ENCODE measurements at regions not wholly inside any gene's neighbourhood (a gene's known extent, or its start where the extent isn't known, plus 50 kb on each side); places are given as distances from the start of the nearest gene placed in this dataset.

DNA sequence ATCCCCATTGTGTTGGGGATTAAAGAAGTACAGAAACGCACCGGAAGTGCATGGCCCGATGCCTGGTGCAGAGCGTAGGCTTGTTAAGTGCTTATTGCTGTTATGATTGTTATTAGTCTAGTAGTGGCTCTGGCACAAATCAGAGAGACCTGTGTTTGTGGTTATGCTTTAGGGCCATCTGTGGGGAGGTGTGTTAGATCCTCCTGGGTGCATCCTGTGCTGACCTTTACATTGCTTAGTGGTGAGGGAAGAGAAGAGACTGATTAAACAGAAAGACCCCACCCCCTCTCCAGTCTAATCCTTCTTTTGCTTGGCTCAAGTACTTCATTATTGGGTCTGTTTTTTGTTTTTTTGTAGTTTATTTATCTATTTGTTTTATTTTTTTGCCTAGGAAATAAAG lies 112.7 kb upstream of the SPRY4 start:
- no peak for TF ChIP-seq TAF1 (IDR thresholded peaks at IDR 0.05; ENCODE audit: borderline replicate concordance, insufficient read depth, low read length)
- no peak for TF ChIP-seq REST (IDR thresholded peaks at IDR 0.05; ENCODE audit: insufficient read depth in 1 of 2, low read depth in 2 of 2, low read length in 2 of 2)
- no peak for TF ChIP-seq FOXP2 (optimal IDR thresholded peaks at IDR 0.05; ENCODE audit: borderline replicate concordance, extremely low read depth, extremely low read length, insufficient read depth)
- no peak for TF ChIP-seq POLR2AphosphoS5 (IDR thresholded peaks at IDR 0.05; ENCODE audit: low read depth, low read length)
- no peak for TF ChIP-seq SIN3A (IDR thresholded peaks at IDR 0.05; ENCODE audit: borderline replicate concordance, insufficient read depth, low read length)

DNA sequence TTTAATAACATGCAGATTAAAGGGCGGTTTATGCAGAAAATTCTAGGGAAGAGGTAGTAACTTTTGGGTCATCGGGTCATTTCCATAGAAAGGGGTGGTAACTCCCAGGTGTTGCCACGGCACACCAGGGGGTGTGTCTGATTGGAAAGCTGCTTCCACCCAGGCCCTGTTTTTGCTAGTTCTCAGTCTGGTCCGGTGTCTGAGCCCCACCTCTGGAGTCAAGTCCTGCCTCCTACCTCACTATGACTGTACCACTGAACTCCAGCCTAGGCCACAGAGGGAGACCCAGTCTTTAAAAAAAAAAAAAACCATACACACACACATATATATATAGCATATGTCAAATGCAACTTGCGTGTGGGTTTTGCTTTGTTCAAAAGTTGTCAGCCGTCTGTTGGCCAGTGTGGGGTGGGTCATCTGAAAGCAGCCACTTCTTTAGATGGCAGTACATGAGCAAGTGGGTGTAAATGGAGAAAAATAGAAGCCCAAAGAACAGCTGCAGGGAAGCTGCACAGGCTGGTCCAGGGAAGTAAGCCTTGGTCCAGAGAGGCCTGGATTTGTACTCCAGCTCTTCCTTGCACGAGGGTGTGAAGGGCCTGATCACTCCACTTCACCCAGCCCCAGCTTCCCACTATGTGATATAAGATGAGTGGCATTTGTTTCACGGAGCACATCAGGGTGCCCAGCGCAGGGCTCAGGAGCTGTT lies 110.7 kb upstream of the SPRY4 start:
- TF ChIP-seq POLR2AphosphoS5 (IDR thresholded peaks at IDR 0.05; ENCODE audit: low read depth, low read length) (no peak), TAF1 (IDR thresholded peaks at IDR 0.05; ENCODE audit: borderline replicate concordance, insufficient read depth, low read length) (no peak), REST (IDR thresholded peaks at IDR 0.05; ENCODE audit: insufficient read depth in 1 of 2, low read depth in 2 of 2, low read length in 2 of 2) (no peak), FOXP2 (optimal IDR thresholded peaks at IDR 0.05; ENCODE audit: borderline replicate concordance, extremely low read depth, extremely low read length, insufficient read depth) (no peak), SIN3A (IDR thresholded peaks at IDR 0.05; ENCODE audit: borderline replicate concordance, insufficient read depth, low read length) (no peak)

- TF ChIP-seq POLR2AphosphoS5 (IDR thresholded peaks at IDR 0.05; ENCODE audit: low read depth, low read length) (no peak), TAF1 (IDR thresholded peaks at IDR 0.05; ENCODE audit: borderline replicate concordance, insufficient read depth, low read length) (no peak), REST (IDR thresholded peaks at IDR 0.05; ENCODE audit: insufficient read depth in 1 of 2, low read depth in 2 of 2, low read length in 2 of 2) (no peak), FOXP2 (optimal IDR thresholded peaks at IDR 0.05; ENCODE audit: borderline replicate concordance, extremely low read depth, extremely low read length, insufficient read depth) (no peak), SIN3A (IDR thresholded peaks at IDR 0.05; ENCODE audit: borderline replicate concordance, insufficient read depth, low read length) (no peak)
Observed at GRCh38 chr5:142434322-142434612, 109.4 kb upstream of the SPRY4 start.

DNA sequence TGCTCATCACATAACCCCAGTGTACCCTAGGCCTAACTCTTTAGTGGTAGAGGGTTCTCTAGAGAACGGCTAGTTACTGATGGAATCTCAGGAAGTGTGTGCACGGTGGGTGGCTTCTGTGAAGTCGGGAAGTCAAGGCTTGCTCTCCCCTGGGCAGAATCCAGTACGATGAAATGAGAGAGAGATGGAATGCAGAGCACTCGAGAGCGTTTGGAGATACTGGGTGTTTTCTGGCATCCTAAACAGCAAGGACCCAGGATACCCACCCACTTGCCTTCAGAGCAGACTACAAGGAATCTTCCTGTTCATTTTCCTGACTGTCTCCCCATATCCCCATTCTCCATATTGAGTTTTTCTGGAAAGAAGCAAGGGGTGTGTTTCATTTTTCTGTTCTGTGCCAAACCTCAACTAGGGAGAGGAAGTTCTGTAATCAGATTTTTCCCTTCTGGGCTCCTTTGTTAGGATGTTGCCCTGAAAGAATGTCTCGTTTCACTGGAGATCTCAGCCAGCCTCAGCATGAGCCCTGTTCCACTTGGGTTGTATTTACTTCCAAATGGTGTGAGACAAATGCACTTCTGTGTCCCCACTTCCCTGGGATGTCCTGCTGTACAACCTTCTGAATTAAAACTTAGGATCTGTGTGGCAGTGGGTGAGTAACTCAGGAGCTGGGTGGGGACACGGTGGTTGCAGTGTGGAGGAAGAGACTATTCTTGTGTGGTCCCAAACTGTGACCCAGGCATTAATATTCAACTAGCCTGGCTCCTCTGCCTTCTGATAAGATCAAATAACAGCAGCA lies 108.9 kb upstream of the SPRY4 start:
- TF ChIP-seq SIN3A (IDR thresholded peaks at IDR 0.05; ENCODE audit: borderline replicate concordance, insufficient read depth, low read length): no peak
- TF ChIP-seq POLR2AphosphoS5 (IDR thresholded peaks at IDR 0.05; ENCODE audit: low read depth, low read length): no peak
- TF ChIP-seq FOXP2 (optimal IDR thresholded peaks at IDR 0.05; ENCODE audit: borderline replicate concordance, extremely low read depth, extremely low read length, insufficient read depth): no peak
- no peak for TF ChIP-seq REST (IDR thresholded peaks at IDR 0.05; ENCODE audit: insufficient read depth in 1 of 2, low read depth in 2 of 2, low read length in 2 of 2)
- no peak for TF ChIP-seq TAF1 (IDR thresholded peaks at IDR 0.05; ENCODE audit: borderline replicate concordance, insufficient read depth, low read length)

All from PFSK-1 (cell line).